ENCODE measurements at regions not wholly inside any gene's neighbourhood (a gene's known extent, or its start where the extent isn't known, plus 50 kb on each side); places are given as distances from the start of the nearest gene placed in this dataset.

GRCh38 chr2:8604262-8604661 lies 77.6 kb upstream of the ID2 start:
- TF ChIP-seq CTCF (IDR thresholded peaks at IDR 0.05): no peak
- no peak for TF ChIP-seq POLR2A (IDR thresholded peaks at IDR 0.05)
